HEK293T (cell line): ENCODE measurements at regions not wholly inside any gene's neighbourhood (a gene's known extent, or its start where the extent isn't known, plus 50 kb on each side); places are given as distances from the start of the nearest gene placed in this dataset.

Experiments
- CTCF ChIA-PET: fragments of 350-600 bp; formaldehyde crosslinking; extraction: SDS; loops from one replicate; lab custom pipeline; 2021; ENCODE audit warnings: antibody characterized with exemption, inconsistent platforms; lab: Yijun Ruan, JAX
- POLR2A ChIA-PET: fragments of 350-600 bp; formaldehyde crosslinking; extraction: SDS; loops from one replicate; lab custom pipeline; 2020; ENCODE audit warnings: antibody characterized with exemption, inconsistent platforms; lab: Yijun Ruan, JAX
- DNase-seq: peaks from one replicate; pipeline ENCODE4 v3.0.0; 2012; ENCODE audit warnings: mixed read lengths; ENCODE audit errors: extremely low spot score
- ARNT ChIP-seq: fragments of 450-650 bp; IDR thresholded peaks from 2 replicates; pipeline ENCODE4 v1.6.1; 2017; ENCODE audit warnings: mild to moderate bottlenecking
- BHLHE40 ChIP-seq: fragments of 450-650 bp; IDR thresholded peaks from 2 replicates; pipeline ENCODE4 v1.6.1; 2016; ENCODE audit warnings: mild to moderate bottlenecking, moderate library complexity, borderline replicate concordance
- CTBP1 ChIP-seq: fragments of 450-650 bp; IDR thresholded peaks from 2 replicates; pipeline ENCODE4 v1.6.1; 2016; ENCODE audit warnings: borderline replicate concordance
- ELF4 ChIP-seq: fragments of 450-650 bp; IDR thresholded peaks from 2 replicates; pipeline ENCODE4 v1.6.1; 2017; ENCODE audit warnings: antibody characterized with exemption
- FOXA1 ChIP-seq: fragments of 450-650 bp; IDR thresholded peaks from 2 replicates; pipeline ENCODE4 v1.6.1; 2016; ENCODE audit warnings: mild to moderate bottlenecking
- FOXK2 ChIP-seq: fragments of 450-650 bp; IDR thresholded peaks from 2 replicates; pipeline ENCODE4 v1.6.1; 2016; ENCODE audit warnings: mild to moderate bottlenecking
- FOXM1 ChIP-seq: fragments of 450-650 bp; IDR thresholded peaks from 2 replicates; pipeline ENCODE4 v1.6.1; 2017; ENCODE audit warnings: mild to moderate bottlenecking, borderline replicate concordance
- HDGF ChIP-seq: fragments of 450-650 bp; IDR thresholded peaks from 2 replicates; pipeline ENCODE4 v1.6.1; 2017; ENCODE audit warnings: antibody characterized with exemption, borderline replicate concordance
- L3MBTL2 ChIP-seq: fragments of 450-650 bp; conservative IDR thresholded peaks from 2 replicates; pipeline ENCODE4 v1.6.1; 2016; ENCODE audit warnings: mild to moderate bottlenecking
- LEF1 ChIP-seq: fragments of 450-650 bp; IDR thresholded peaks from 2 replicates; pipeline ENCODE4 v1.6.1; 2017; ENCODE audit warnings: mild to moderate bottlenecking, borderline replicate concordance
- NFRKB ChIP-seq: fragments of 450-650 bp; IDR thresholded peaks from 2 replicates; pipeline ENCODE4 v1.6.1; 2016; ENCODE audit warnings: mild to moderate bottlenecking, moderate library complexity
- SP1 ChIP-seq: fragments of 450-650 bp; IDR thresholded peaks from 2 replicates; pipeline ENCODE4 v1.6.1; 2017
- SUZ12 ChIP-seq: fragments of 450-650 bp; IDR thresholded peaks from 2 replicates; pipeline ENCODE4 v1.6.1; 2016; ENCODE audit warnings: mild to moderate bottlenecking
- TARDBP ChIP-seq: fragments of 450-650 bp; IDR thresholded peaks from 2 replicates; pipeline ENCODE4 v1.6.1; 2016
- ZNF384 ChIP-seq: fragments of 450-650 bp; IDR thresholded peaks from 2 replicates; pipeline ENCODE4 v1.6.1; 2016
- TF ChIP-seq, protein P1 (sequence below): fragments of 450-650 bp; IDR thresholded peaks from 2 replicates; pipeline ENCODE4 v1.6.1; 2016

DNA sequence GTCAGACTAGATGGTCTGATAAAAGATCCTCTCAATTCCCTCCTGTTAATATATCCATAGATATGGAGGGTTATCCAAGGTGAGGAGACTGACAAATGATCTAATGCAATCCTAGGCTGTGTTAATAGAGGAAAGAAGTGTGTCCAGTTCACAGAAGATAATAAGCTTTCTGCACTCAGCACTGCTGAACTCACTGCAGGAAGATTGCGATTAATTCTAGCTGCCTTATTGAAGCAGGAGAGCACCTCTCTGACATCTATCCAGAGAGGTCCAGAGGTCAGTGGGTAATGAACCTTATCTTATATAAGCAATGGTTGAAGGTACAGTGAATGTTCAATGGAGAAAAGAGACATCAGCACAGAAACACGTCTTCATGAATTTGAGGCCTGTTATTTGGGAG is 75.9 kb upstream of the SLC10A2 start:
- CTCF ChIA-PET, result no interaction called here
- TF ChIP-seq CTBP1 (no peak), ZNF384 (no peak), FOXA1 (no peak), ARNT (no peak), ELF4 (no peak), FOXK2 (no peak), TARDBP (no peak), SP1 (no peak), HDGF (no peak), BHLHE40 (no peak), NFRKB (no peak), FOXM1 (no peak), LEF1 (no peak), SUZ12 (no peak), L3MBTL2 (no peak)
- TF ChIP-seq, protein P1, sequence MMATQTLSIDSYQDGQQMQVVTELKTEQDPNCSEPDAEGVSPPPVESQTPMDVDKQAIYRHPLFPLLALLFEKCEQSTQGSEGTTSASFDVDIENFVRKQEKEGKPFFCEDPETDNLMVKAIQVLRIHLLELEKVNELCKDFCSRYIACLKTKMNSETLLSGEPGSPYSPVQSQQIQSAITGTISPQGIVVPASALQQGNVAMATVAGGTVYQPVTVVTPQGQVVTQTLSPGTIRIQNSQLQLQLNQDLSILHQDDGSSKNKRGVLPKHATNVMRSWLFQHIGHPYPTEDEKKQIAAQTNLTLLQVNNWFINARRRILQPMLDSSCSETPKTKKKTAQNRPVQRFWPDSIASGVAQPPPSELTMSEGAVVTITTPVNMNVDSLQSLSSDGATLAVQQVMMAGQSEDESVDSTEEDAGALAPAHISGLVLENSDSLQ, result no peak
- POLR2A ChIA-PET, result no interaction called here
- DNase-seq, result no peak

DNA sequence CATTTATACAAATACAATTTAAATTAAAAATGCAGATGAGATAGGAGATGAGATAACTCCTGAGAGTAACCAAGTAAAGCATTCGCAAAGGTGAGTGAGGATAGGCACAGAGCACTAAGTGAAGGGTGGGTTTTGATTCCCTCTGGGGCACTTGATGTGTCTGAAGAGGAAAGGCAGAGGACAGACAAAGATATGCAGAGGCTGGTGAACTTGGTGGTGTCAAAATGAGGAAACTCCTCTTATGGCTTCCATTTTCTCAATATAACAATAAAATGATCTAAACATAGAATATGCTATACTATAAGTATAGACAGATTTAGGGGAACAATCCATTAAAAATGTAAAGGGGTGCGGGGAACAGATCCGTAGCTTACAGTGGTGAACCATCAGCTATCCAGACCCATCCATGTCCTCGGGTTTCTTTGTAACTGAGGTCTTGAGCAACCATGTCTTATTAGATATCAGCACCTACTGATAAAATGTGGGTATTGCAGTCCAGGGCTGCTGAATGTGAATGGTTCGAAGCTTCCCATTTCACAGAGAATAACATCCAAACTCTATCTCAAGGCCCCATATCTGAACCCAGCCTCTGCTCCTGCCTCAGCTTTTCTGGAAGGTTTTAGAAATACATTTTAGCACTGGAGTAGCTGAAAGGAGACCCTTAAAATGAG is 73.9 kb upstream of the SLC10A2 start:
- POLR2A ChIA-PET, result no interaction called here
- DNase-seq, result peak; percentile 25
- CTCF ChIA-PET, result interaction anchor here (1.1 kb wide), 1 partner anchor 269 kb away, joined by 3 read pairs; no protein-coding TSS in a partner anchor
- TF ChIP-seq ARNT (no peak), ZNF384 (no peak), FOXM1 (no peak), BHLHE40 (no peak), CTBP1 (no peak), FOXK2 (no peak), FOXA1 (no peak), ELF4 (no peak)

DNA sequence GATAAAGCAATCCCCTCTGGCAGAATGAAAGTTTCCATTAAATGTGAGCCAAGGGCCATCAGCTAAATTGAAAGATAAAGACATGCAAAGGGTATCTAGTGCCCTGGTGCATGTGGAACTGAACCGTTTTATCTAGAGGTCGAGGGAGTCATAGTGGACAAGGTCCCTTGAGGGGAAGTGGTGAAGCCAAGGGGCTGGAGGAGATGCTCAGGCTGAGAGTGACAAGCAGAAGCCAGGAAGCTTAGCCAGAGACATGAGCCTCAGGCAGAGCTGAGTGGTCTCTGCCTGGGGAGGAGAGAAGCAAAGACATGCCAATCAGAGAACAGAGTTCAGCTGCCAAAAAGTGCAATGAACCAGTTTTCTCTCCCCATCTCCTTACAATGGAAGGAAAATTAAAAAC is 68.1 kb upstream of the SLC10A2 start:
- no peak for DNase-seq
- ChIA-PET CTCF (no interaction called here), POLR2A (no interaction called here)
- TF ChIP-seq L3MBTL2 (no peak), NFRKB (no peak), LEF1 (no peak), SUZ12 (no peak), FOXA1 (no peak), CTBP1 (no peak), SP1 (no peak), FOXM1 (no peak), BHLHE40 (no peak), ARNT (no peak), HDGF (no peak), ELF4 (no peak), ZNF384 (no peak), FOXK2 (no peak), TARDBP (no peak)
- TF ChIP-seq, protein P1, result no peak

DNA sequence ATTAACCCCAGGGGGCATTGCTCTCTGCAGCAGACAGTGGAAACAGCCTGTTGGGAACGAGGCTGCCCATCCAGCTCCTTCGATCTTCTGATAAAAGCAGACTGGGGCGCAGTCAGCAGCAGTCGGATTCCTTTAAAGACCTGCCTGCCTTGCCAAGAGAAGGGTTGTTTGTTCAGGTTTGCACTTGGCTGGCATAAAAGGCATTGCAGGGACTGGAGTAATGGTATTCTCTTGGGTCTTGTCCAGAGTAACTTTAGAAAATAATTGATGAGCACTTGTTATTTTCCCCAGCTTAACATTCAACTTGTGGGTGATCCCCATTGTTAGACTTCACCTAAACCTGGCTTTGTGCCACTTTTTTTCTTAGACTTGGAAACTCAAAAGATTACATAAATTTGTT is 67.3 kb upstream of the SLC10A2 start:
- TF ChIP-seq ZNF384 (no peak), FOXK2 (no peak), FOXM1 (no peak), HDGF (no peak), FOXA1 (no peak), SP1 (no peak), L3MBTL2 (no peak), CTBP1 (no peak), BHLHE40 (no peak), TARDBP (no peak), ELF4 (no peak), ARNT (no peak)
- TF ChIP-seq, protein P1, result no peak
- ChIA-PET CTCF (no interaction called here), POLR2A (no interaction called here)
- no peak for DNase-seq

DNA sequence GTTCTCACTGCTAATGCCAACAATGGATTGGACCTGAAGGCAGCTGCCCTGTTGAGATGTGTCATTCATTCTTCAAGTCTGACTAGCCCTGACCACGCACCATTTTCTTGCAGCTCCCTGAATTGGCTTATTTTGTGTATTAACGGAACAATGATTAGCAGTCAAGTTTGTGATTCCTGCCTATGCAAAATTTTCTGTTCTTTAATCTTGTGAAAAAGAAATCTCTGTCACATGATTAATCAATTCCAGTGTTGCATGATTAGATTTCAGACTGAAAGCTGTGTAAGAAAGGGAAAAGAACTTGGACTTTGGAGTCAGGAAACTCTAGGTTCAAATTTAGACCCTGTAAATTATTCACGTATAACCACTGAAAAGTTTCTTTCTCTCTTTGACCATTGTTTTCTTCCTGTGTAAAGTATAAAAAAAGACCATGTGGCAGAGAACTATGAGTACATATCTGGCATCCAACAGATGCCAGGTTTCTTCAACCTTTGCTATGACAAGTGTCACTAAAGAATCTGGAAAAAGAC is 64.5 kb upstream of the SLC10A2 start:
- TF ChIP-seq L3MBTL2, result no peak
- ChIA-PET POLR2A (no interaction called here), CTCF (interaction anchor here (0.7 kb wide), 1 partner anchor 245 kb away, joined by 3 read pairs; no protein-coding TSS in a partner anchor)
- DNase-seq, result no peak

DNA sequence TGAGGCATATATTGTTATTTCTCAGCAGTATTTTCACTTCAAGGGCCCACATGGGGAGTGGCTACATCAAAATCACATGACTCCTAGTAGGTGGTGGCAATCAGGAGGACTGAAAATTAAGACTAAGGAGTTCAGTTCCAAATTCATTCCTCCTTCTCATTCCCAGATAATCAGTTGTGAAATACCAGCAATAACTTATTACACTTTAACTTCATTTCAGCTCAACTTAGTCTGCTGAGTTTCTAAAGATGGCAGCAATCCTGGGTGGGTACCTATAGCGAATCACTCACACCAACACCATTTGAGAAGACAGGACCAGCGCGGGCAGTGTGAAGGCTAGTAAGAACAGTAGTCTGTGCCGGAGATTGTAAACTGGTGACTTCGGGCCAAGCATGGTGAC is 63.9 kb upstream of the SLC10A2 start:
- POLR2A ChIA-PET, result no interaction called here
- TF ChIP-seq ZNF384 (no peak), ARNT (no peak), FOXM1 (no peak), L3MBTL2 (no peak), SUZ12 (no peak), NFRKB (no peak), ELF4 (no peak), BHLHE40 (no peak), FOXK2 (no peak), LEF1 (no peak)
- TF ChIP-seq, protein P1, result no peak
- CTCF ChIA-PET, result no interaction called here
- DNase-seq, result no peak
